ENCODE measurements at regions not wholly inside any gene's neighbourhood (a gene's known extent, or its start where the extent isn't known, plus 50 kb on each side); places are given as distances from the start of the nearest gene placed in this dataset.
"Not testable (repeated sequence)": the region's sequence is repeated elsewhere in the genome, so short reads cannot be mapped to it uniquely, and the experiment has no call there.

DNA sequence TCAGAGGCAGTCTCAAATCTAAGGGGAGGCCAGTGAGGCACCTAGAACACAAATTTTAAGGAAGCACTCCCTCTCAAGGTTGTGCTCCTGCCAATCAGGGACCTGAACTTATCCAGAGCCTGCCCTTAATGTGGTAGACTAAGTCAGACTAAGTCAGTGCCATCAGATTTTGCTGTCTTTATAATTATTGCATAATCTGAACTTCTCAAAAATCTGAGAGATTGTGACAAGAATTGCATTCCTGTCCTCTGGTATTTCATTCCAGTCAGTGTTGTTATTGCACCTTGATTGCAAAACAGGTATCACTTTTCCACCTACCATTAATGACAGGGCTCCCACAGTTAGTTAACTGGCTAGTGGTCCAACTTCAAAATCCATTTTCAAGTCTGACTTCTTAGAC lies 197.1 kb upstream of the HCN1 start:
- Mint-ChIP-seq H3K27ac (no peak overlapping the region), H3K9me3 (peaks cover 11% of the 10 kb centered on the region), H3K27me3 (ENCODE audit: low read depth) (no peaks in the 10 kb centered on the region), H3K4me1 (ENCODE audit: low read depth) (no peaks in the 10 kb centered on the region), H3K4me3 (no peak overlapping the region), H3K36me3 (ENCODE audit: low read depth) (peaks cover 2% of the 10 kb centered on the region)
- intact Hi-C loops (cut with micrococcal nuclease) = no loop called here
- DNase-seq = no peak
- CTCF ChIA-PET = no interaction called here

DNA sequence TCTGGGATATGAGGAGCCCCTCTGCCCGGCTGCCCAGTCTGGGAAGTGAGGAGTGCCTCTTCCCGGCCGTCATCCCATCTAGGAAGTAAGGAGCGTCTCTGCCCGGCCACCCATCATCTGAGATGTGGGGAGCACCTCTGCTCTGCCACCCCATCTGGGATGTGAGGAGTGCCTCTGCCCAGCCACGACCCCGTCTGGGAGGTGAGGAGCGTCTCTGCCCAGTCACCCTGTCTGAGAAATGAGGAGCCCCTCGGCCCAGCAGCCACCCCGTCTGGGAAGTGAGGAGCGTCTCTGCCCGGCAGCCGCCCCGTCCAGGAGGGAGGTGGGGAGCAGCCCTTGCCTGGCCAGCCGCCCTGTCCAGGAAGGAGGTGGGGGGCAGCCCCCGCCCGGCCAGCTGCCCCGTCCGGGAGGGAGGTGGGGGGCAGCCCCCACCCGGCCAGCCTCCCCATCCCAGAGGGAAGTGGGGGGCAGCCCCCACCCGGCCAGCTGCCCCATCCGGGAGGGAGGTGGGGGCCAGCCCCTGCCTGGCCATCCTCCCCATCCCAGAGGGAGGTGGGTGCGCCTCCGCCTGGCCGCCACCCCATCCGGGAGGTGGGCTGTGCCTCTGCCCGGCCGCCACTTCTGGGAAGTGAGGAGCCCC lies 194.4 kb upstream of the HCN1 start:
- DNase-seq; H3K27ac Mint-ChIP-seq; intact Hi-C loops (cut with micrococcal nuclease); H3K4me1 Mint-ChIP-seq (ENCODE audit: low read depth); H3K4me3 Mint-ChIP-seq; H3K27me3 Mint-ChIP-seq (ENCODE audit: low read depth); CTCF ChIA-PET; H3K36me3 Mint-ChIP-seq (ENCODE audit: low read depth): not testable (repeated sequence)
- H3K9me3 Mint-ChIP-seq = peaks cover 16% of the 10 kb centered on the region

GRCh38 chr5:45862763-45863162 lies 166.6 kb upstream of the HCN1 start:
- Mint-ChIP-seq H3K9me3 (peaks cover 17% of the 10 kb centered on the region), H3K36me3 (ENCODE audit: low read depth) (no peaks in the 10 kb centered on the region), H3K4me3 (no peak overlapping the region), H3K27ac (no peak overlapping the region), H3K27me3 (ENCODE audit: low read depth) (no peaks in the 10 kb centered on the region), H3K4me1 (ENCODE audit: low read depth) (no peaks in the 10 kb centered on the region)
- intact Hi-C loops (cut with micrococcal nuclease) = no loop called here
- DNase-seq = no peak
- CTCF ChIA-PET = interaction anchor here (0.6 kb wide), 1 partner anchor 121 kb away, joined by 3 read pairs; no protein-coding TSS in a partner anchor

- DNase-seq = no peak
- no peaks in the 10 kb centered on the region for H3K4me1 Mint-ChIP-seq (ENCODE audit: low read depth)
- H3K9me3 Mint-ChIP-seq = peaks cover 34% of the 10 kb centered on the region
- intact Hi-C loops (cut with micrococcal nuclease) = no loop called here
- no peaks in the 10 kb centered on the region for H3K27me3 Mint-ChIP-seq (ENCODE audit: low read depth)
- H3K36me3 Mint-ChIP-seq (ENCODE audit: low read depth) = no peaks in the 10 kb centered on the region
- no peak overlapping the region for H3K4me3 Mint-ChIP-seq
- H3K27ac Mint-ChIP-seq = no peak overlapping the region
- CTCF ChIA-PET = no interaction called here
Measured at GRCh38 chr5:45847877-45848276, 151.7 kb upstream of the HCN1 start.

- DNase-seq = no peak
- Mint-ChIP-seq H3K4me1 (ENCODE audit: low read depth) (no peaks in the 10 kb centered on the region), H3K27me3 (ENCODE audit: low read depth) (no peaks in the 10 kb centered on the region), H3K4me3 (no peak overlapping the region), H3K36me3 (ENCODE audit: low read depth) (no peaks in the 10 kb centered on the region), H3K27ac (no peak overlapping the region), H3K9me3 (peaks cover 10% of the 10 kb centered on the region)
- intact Hi-C loops (cut with micrococcal nuclease) = no loop called here
- CTCF ChIA-PET = no interaction called here
Measured at GRCh38 chr5:45826055-45826454, 129.9 kb upstream of the HCN1 start.

DNA sequence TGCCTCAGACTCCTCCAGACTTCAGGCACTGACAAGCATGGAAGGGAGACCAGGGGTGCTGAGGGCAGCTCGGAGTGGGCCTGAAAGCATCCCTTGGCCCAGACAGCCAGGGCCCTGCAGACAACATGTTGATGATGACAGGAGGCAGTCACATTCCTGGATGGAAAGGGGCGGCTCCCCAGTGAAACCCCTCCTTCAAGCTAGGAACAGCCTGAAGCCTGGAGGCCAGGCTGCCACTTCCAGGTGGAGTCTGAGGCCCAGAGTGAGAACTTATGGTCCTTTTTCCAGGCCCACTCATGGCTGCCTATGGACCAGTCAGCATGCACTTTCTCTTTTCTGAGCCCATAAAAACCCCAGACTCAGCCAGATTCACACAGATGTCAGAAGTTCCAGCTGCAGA lies 104.2 kb upstream of the HCN1 start:
- Mint-ChIP-seq H3K4me3 (no peak overlapping the region), H3K4me1 (ENCODE audit: low read depth) (no peaks in the 10 kb centered on the region), H3K9me3 (peaks cover 18% of the 10 kb centered on the region), H3K27ac (no peak overlapping the region), H3K27me3 (ENCODE audit: low read depth) (no peaks in the 10 kb centered on the region), H3K36me3 (ENCODE audit: low read depth) (no peaks in the 10 kb centered on the region)
- DNase-seq = no peak
- intact Hi-C loops (cut with micrococcal nuclease) = no loop called here
- CTCF ChIA-PET = no interaction called here

GRCh38 chr5:45799388-45799787 lies 103.2 kb upstream of the HCN1 start:
- H3K9me3 Mint-ChIP-seq = peaks cover 18% of the 10 kb centered on the region
- DNase-seq = no peak
- CTCF ChIA-PET = no interaction called here
- H3K4me1 Mint-ChIP-seq (ENCODE audit: low read depth) = no peaks in the 10 kb centered on the region
- H3K36me3 Mint-ChIP-seq (ENCODE audit: low read depth) = no peaks in the 10 kb centered on the region
- H3K4me3 Mint-ChIP-seq = no peak overlapping the region
- H3K27ac Mint-ChIP-seq = no peak overlapping the region
- H3K27me3 Mint-ChIP-seq (ENCODE audit: low read depth) = no peaks in the 10 kb centered on the region
- intact Hi-C loops (cut with micrococcal nuclease) = no loop called here

DNA sequence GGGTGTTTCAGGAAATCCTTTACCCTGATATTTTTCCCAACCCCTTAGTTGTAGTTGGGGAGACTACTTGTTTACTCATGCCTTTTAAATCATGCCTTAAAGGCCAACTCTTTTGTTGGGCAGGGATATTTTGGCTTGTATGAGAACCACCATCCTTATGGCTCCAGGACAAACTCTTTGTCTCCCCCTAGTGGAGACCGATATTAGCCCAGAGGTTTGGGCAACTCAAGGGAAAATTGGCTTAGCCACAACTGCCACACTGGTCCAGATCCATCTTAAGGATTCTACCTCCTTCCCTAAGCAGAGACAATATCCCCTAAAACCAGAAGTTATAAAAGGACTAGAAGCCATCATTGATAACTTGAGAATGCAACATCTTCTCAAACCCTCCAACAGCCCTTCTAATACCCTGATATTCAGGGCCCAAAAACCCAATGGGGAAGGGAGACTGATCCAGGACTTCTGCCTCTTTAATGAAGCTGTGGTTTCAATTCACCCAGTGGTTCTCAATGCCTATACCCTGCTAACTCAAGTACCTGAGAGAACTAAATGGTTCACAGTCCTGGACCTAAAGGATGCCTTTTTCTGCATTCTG lies 100.9 kb upstream of the HCN1 start:
- Mint-ChIP-seq H3K27ac (no peak overlapping the region), H3K4me1 (ENCODE audit: low read depth) (no peaks in the 10 kb centered on the region), H3K9me3 (peaks cover 15% of the 10 kb centered on the region), H3K4me3 (no peak overlapping the region), H3K36me3 (ENCODE audit: low read depth) (no peaks in the 10 kb centered on the region), H3K27me3 (ENCODE audit: low read depth) (no peaks in the 10 kb centered on the region)
- CTCF ChIA-PET = no interaction called here
- intact Hi-C loops (cut with micrococcal nuclease) = no loop called here
- DNase-seq = peak; percentile 4

DNA sequence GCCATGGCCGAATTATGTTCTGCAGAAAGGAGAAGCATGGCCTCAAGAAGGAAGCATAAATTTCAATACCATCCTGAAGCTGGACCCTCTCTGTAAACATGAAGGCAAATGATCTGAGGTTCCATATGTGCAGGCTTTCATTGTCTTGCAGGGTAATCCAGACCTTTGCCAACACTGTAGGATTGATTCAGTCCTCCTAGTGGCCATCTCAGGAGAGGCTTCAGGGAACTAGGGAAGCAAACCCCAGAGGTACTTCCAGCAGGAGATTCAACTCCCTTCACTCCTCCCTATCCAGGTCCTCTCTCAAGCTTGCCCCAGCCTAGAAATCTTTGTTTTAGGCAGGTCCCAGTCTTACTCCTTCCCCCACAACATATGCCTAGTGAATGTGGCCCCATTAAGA lies 99.3 kb upstream of the HCN1 start:
- Mint-ChIP-seq H3K4me3 (no peak overlapping the region), H3K9me3 (peaks cover 10% of the 10 kb centered on the region), H3K4me1 (ENCODE audit: low read depth) (no peaks in the 10 kb centered on the region), H3K27me3 (ENCODE audit: low read depth) (no peaks in the 10 kb centered on the region), H3K27ac (no peak overlapping the region), H3K36me3 (ENCODE audit: low read depth) (no peaks in the 10 kb centered on the region)
- intact Hi-C loops (cut with micrococcal nuclease) = no loop called here
- DNase-seq = no peak
- CTCF ChIA-PET = no interaction called here

- Mint-ChIP-seq H3K27ac (no peak overlapping the region), H3K4me1 (ENCODE audit: low read depth) (no peaks in the 10 kb centered on the region), H3K36me3 (ENCODE audit: low read depth) (no peaks in the 10 kb centered on the region), H3K4me3 (no peak overlapping the region), H3K9me3 (peaks cover 13% of the 10 kb centered on the region), H3K27me3 (ENCODE audit: low read depth) (no peaks in the 10 kb centered on the region)
- no peak for DNase-seq
- intact Hi-C loops (cut with micrococcal nuclease) = no loop called here
- CTCF ChIA-PET = no interaction called here
Measured at GRCh38 chr5:45793638-45794532, 97.7 kb upstream of the HCN1 start.

GRCh38 chr5:45779874-45780671 lies 83.9 kb upstream of the HCN1 start:
- H3K27ac Mint-ChIP-seq = no peak overlapping the region
- no peaks in the 10 kb centered on the region for H3K36me3 Mint-ChIP-seq (ENCODE audit: low read depth)
- no peaks in the 10 kb centered on the region for H3K27me3 Mint-ChIP-seq (ENCODE audit: low read depth)
- H3K4me1 Mint-ChIP-seq (ENCODE audit: low read depth) = no peaks in the 10 kb centered on the region
- intact Hi-C loops (cut with micrococcal nuclease) = loop anchor here (10.0 kb wide), 1 partner anchor 915 kb away; no protein-coding TSS in a partner anchor
- peaks cover 8% of the 10 kb centered on the region for H3K9me3 Mint-ChIP-seq
- H3K4me3 Mint-ChIP-seq = no peak overlapping the region
- CTCF ChIA-PET = no interaction called here
- DNase-seq = no peak

DNA sequence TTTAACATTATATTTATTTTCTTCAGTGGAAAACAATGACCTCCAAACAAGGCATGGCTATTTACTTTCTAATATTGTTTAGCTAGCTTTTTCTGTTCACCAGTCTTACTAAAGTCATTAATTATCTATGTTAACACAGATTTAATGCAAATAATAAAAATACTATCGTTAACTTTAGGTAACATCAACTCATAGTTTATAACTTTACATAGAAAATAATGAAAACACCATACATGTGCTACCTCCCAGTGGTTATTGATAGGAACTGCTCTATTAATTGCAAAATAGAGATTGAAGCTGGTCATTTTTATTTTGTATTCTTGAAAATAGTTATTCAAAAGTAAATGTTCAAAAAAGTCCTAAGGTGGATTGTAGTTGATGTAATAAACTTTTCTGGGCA lies 78.3 kb upstream of the HCN1 start:
- H3K36me3 Mint-ChIP-seq (ENCODE audit: low read depth) = no peaks in the 10 kb centered on the region
- no peak for DNase-seq
- no peaks in the 10 kb centered on the region for H3K4me1 Mint-ChIP-seq (ENCODE audit: low read depth)
- intact Hi-C loops (cut with micrococcal nuclease) = loop anchor here (10.0 kb wide), 1 partner anchor 910 kb away; no protein-coding TSS in a partner anchor
- peaks cover 7% of the 10 kb centered on the region for H3K9me3 Mint-ChIP-seq
- CTCF ChIA-PET = no interaction called here
- no peaks in the 10 kb centered on the region for H3K27me3 Mint-ChIP-seq (ENCODE audit: low read depth)
- no peak overlapping the region for H3K4me3 Mint-ChIP-seq
- H3K27ac Mint-ChIP-seq = no peak overlapping the region
